Activated T-cell treated with anti-CD3 and anti-CD28 coated beads, Interleukin-2, amount 50 U/mL, for 48 hours (primary cell): ENCODE measurements at regions not wholly inside any gene's neighbourhood (a gene's known extent, or its start where the extent isn't known, plus 50 kb on each side); places are given as distances from the start of the nearest gene placed in this dataset.
"Not testable (repeated sequence)": the region's sequence is repeated elsewhere in the genome, so short reads cannot be mapped to it uniquely, and the experiment has no call there.

ENCODE experiments used
- DNase-seq, 2 experiments: peaks; one replicate each; pipeline ENCODE4 v3.0.0-alpha.2; 2020

GRCh38 chr14:43369710-43370564 is 1137.1 kb downstream of the FSCB start:
- no peak for DNase-seq

GRCh38 chr14:43362586-43362985 is 1144.5 kb downstream of the FSCB start:
- DNase-seq: no peak

GRCh38 chr14:43361751-43362150 is 1145.3 kb downstream of the FSCB start:
- DNase-seq: no peak

- no peak for DNase-seq
These were observed 1146.8 kb downstream of the FSCB start for GRCh38 chr14:43360239-43360638.

- DNase-seq: no peak
These were observed 1147.8 kb downstream of the FSCB start for GRCh38 chr14:43359317-43359716.

- no peak for DNase-seq
These were observed 1150.0 kb downstream of the FSCB start for GRCh38 chr14:43356979-43357545.

- DNase-seq: no peak
These were observed 1150.7 kb downstream of the FSCB start for GRCh38 chr14:43356382-43356781.

GRCh38 chr14:43341921-43342320 is 1165.2 kb downstream of the FSCB start:
- no peak for DNase-seq

GRCh38 chr14:43338713-43339112 is 1168.4 kb downstream of the FSCB start:
- no peak for DNase-seq

- no peak for DNase-seq
These were observed 1170.7 kb downstream of the FSCB start for GRCh38 chr14:43336351-43336750.

GRCh38 chr14:43326501-43327407 is 1180.3 kb downstream of the FSCB start:
- not testable (repeated sequence) for DNase-seq

GRCh38 chr14:43316427-43316826 is 1190.7 kb downstream of the FSCB start:
- DNase-seq: no peak

- DNase-seq: no peak
These were observed 1193.4 kb downstream of the FSCB start for GRCh38 chr14:43313719-43314118.

- no peak for DNase-seq
These were observed 1198.5 kb downstream of the FSCB start for GRCh38 chr14:43308421-43309110.

- DNase-seq: no peak
These were observed 1199.2 kb downstream of the FSCB start for GRCh38 chr14:43307836-43308235.

- DNase-seq: no peak
These were observed 1201.0 kb downstream of the FSCB start for GRCh38 chr14:43306053-43306452.

GRCh38 chr14:43297794-43298193 is 1209.3 kb downstream of the FSCB start:
- no peak for DNase-seq

- DNase-seq: not testable (repeated sequence)
These were observed 1211.0 kb downstream of the FSCB start for GRCh38 chr14:43296061-43296460.

GRCh38 chr14:43285575-43285974 is 1221.5 kb downstream of the FSCB start:
- DNase-seq: no peak

GRCh38 chr14:43260056-43260455 is 1247.0 kb downstream of the FSCB start:
- no peak for DNase-seq

GRCh38 chr14:43258396-43258795 is 1248.7 kb downstream of the FSCB start:
- DNase-seq: no peak

GRCh38 chr14:43256996-43257395 is 1250.1 kb downstream of the FSCB start:
- not testable (repeated sequence) for DNase-seq

- DNase-seq: no peak
These were observed 1254.2 kb downstream of the FSCB start for GRCh38 chr14:43252866-43253265.
